ENCODE measurements at regions not wholly inside any gene's neighbourhood (a gene's known extent, or its start where the extent isn't known, plus 50 kb on each side); places are given as distances from the start of the nearest gene placed in this dataset.

GRCh38 chr11:22133776-22134175 is 59.1 kb upstream of the ANO5 start:
- TF ChIP-seq EZH2 (IDR thresholded peaks at IDR 0.05; ENCODE audit: borderline replicate concordance, low read depth, low read length, severe bottlenecking) (no peak), POLR2AphosphoS5 (IDR thresholded peaks at IDR 0.05; ENCODE audit: insufficient read depth, low read depth, low read length) (no peak), MYC (IDR thresholded peaks at IDR 0.05; ENCODE audit: low read depth, low read length) (no peak)
- TF ChIP-seq, protein P1, sequence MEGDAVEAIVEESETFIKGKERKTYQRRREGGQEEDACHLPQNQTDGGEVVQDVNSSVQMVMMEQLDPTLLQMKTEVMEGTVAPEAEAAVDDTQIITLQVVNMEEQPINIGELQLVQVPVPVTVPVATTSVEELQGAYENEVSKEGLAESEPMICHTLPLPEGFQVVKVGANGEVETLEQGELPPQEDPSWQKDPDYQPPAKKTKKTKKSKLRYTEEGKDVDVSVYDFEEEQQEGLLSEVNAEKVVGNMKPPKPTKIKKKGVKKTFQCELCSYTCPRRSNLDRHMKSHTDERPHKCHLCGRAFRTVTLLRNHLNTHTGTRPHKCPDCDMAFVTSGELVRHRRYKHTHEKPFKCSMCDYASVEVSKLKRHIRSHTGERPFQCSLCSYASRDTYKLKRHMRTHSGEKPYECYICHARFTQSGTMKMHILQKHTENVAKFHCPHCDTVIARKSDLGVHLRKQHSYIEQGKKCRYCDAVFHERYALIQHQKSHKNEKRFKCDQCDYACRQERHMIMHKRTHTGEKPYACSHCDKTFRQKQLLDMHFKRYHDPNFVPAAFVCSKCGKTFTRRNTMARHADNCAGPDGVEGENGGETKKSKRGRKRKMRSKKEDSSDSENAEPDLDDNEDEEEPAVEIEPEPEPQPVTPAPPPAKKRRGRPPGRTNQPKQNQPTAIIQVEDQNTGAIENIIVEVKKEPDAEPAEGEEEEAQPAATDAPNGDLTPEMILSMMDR (IDR thresholded peaks at IDR 0.05; ENCODE audit: extremely low read depth in 1 of 2, insufficient read depth in 1 of 2, low read depth in 1 of 2, low read length in 2 of 2): no peak

All from endothelial cell of umbilical vein (primary cell).